ENCODE measurements at regions not wholly inside any gene's neighbourhood (a gene's known extent, or its start where the extent isn't known, plus 50 kb on each side); places are given as distances from the start of the nearest gene placed in this dataset.

DNA sequence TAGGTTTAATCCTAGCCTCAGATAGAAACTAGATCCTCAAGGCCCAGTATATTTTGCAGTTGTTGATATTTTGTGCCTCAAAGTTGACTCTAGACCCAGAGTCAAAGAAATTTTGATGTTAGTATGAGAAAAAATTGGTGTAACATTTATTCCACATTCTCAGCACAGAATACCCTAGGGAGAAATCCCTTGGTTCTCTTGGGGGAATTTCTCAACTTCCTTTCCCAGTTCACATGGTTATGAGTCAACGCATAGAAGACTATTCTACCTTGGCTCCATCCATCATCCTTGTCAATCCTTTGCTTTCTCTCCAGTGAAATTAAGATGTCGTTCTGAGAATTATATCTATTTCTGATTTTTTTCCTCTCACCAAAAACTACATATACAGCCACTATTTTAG lies 145.3 kb downstream of the POSTN start:
- Mint-ChIP-seq H3K27ac (no peak overlapping the region), H3K27me3 (no peaks in the 10 kb centered on the region), H3K4me1 (no peaks in the 10 kb centered on the region), H3K9me3 (ENCODE audit: low read depth) (peaks cover 8% of the 10 kb centered on the region), H3K4me3 (no peak overlapping the region), H3K36me3 (no peaks in the 10 kb centered on the region)
- CTCF ChIA-PET: no interaction called here
- DNase-seq (no peak), ATAC-seq (no peak)

DNA sequence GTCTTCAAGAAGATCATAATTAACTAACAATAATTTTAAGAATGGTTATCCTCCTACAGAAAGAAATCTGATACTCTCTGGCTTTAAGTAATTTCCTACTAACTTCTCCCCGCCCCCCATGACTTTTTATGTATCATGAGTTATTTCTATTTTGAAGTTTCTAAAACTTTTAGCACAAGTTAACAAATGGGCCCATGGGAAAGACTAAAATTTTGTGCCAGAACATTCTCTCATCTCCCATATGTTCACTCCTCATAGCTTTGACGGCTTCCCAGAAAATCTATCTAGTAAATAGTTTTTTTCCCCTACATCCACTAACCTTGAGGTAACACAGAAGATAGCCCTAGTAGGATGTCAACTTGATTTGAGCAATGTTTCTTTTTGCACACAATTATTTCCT lies 148.3 kb downstream of the POSTN start:
- Mint-ChIP-seq H3K9me3 (ENCODE audit: low read depth) (peaks cover 9% of the 10 kb centered on the region), H3K27ac (no peak overlapping the region), H3K4me1 (no peaks in the 10 kb centered on the region), H3K36me3 (no peaks in the 10 kb centered on the region), H3K27me3 (no peaks in the 10 kb centered on the region), H3K4me3 (no peak overlapping the region)
- CTCF ChIA-PET: no interaction called here
- DNase-seq (no peak), ATAC-seq (no peak)

DNA sequence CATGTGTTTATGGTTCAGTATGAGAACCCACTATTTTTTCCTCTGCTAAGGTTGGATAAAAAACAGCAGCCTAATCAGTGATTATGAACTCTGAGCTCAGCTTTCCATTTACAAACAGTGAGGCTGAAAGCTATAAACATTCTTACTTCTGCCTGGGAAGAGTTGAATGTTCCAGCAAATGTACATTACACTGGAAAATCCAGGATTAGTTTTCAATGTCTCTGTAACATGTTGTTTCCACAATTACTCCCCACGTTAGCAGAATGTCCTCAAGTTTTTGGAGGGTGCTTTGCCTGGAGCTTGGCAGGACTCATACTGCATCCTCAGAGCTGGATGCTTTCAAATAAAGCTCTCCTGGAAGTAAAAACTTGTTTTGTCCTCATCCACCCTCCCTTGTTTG lies 150.4 kb downstream of the POSTN start:
- H3K4me3 Mint-ChIP-seq: no peak overlapping the region
- no peak for ATAC-seq
- CTCF ChIA-PET: no interaction called here
- H3K27ac Mint-ChIP-seq: no peak overlapping the region
- DNase-seq: no peak
- H3K36me3 Mint-ChIP-seq: no peaks in the 10 kb centered on the region
- no peaks in the 10 kb centered on the region for H3K27me3 Mint-ChIP-seq
- H3K4me1 Mint-ChIP-seq: no peaks in the 10 kb centered on the region
- peaks cover 4% of the 10 kb centered on the region for H3K9me3 Mint-ChIP-seq (ENCODE audit: low read depth)

DNA sequence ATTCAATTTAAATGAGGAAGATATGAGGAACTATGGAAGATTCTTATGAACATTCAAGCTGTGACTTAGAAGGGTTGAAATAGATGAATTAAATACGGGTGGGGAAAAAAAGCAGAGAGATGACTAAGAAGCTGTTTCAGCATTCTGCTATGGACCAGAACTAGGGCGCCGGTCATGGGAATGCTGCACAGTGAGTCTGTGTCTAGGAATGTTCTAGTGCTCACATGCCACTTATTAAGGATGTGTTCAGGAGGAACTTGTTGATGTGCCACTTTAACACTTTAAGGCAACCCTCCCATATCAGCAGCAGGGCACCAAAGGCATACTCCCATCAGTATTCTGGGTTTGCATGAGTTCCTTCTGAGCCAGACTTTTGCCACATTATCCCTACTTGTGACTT lies 152.1 kb downstream of the POSTN start:
- H3K4me1 Mint-ChIP-seq: no peaks in the 10 kb centered on the region
- no peak for ATAC-seq
- CTCF ChIA-PET: no interaction called here
- H3K27me3 Mint-ChIP-seq: no peaks in the 10 kb centered on the region
- H3K36me3 Mint-ChIP-seq: no peaks in the 10 kb centered on the region
- peaks cover 1% of the 10 kb centered on the region for H3K9me3 Mint-ChIP-seq (ENCODE audit: low read depth)
- DNase-seq: no peak
- H3K27ac Mint-ChIP-seq: no peak overlapping the region
- H3K4me3 Mint-ChIP-seq: no peak overlapping the region

DNA sequence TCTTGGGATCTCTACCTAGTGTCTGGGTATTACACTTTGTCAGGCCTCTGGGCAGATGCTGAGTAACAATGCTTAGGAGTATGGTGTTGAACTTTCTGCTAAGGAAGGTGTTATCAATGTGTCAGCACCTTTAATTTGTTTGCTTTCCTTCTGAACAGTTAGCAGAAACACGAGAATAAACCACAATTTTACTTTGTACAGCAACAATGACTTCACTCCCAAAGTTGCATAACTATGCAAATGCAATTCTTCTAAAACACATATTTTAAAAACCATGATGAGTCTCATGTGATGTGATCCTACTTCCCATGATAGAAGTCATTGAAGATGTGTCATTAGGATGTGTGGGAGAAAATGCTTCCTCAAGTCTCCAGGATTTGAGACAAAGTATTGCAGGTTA lies 155.0 kb downstream of the POSTN start:
- Mint-ChIP-seq H3K36me3 (no peaks in the 10 kb centered on the region), H3K4me1 (no peaks in the 10 kb centered on the region), H3K4me3 (no peak overlapping the region), H3K9me3 (ENCODE audit: low read depth) (peaks cover 4% of the 10 kb centered on the region), H3K27ac (no peak overlapping the region), H3K27me3 (no peaks in the 10 kb centered on the region)
- DNase-seq (no peak), ATAC-seq (no peak)
- CTCF ChIA-PET: no interaction called here

DNA sequence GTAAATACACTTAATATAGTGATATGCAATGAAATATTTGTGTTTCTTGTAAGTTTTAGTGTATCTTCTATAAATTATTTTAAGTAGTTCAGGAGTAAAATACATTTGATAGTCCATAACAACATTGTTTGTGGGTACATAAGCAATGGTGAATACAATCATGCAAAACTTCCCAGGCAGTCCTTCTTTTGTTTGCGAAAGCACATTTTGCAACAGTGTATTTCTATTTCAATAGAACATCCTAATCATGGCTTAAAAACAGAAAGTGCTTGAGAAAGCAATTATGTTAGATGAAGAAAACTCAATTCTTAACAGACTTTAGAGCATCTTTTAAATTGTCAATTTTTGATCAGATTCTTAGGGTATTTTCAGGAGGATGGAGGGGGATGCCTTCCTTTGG lies 155.6 kb downstream of the POSTN start:
- ATAC-seq (no peak), DNase-seq (no peak)
- H3K27me3 Mint-ChIP-seq: no peaks in the 10 kb centered on the region
- H3K9me3 Mint-ChIP-seq (ENCODE audit: low read depth): peaks cover 4% of the 10 kb centered on the region
- no peak overlapping the region for H3K27ac Mint-ChIP-seq
- CTCF ChIA-PET: no interaction called here
- no peak overlapping the region for H3K4me3 Mint-ChIP-seq
- H3K4me1 Mint-ChIP-seq: no peaks in the 10 kb centered on the region
- no peaks in the 10 kb centered on the region for H3K36me3 Mint-ChIP-seq

DNA sequence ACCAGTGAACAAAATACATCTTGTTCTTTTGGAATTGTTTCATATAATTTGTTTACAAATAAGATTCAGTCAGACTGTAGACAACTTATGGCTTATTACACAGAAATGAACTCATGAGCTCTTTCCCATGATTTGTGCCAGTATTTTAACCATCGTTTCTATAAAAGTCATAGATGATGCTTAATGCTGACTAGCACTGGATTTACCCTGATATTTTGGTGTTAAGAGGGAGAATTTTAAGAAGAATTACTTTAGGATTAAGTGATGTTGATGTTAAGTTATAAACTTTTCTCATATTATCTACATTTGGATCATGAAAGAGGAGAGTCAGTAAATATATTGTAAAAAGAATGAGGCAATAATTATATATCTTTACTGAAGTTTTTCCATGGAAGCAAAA lies 162.7 kb downstream of the POSTN start:
- ATAC-seq: no peak
- Mint-ChIP-seq H3K27ac (no peak overlapping the region), H3K9me3 (ENCODE audit: low read depth) (peaks cover 7% of the 10 kb centered on the region), H3K4me1 (no peaks in the 10 kb centered on the region), H3K36me3 (no peaks in the 10 kb centered on the region), H3K27me3 (no peaks in the 10 kb centered on the region), H3K4me3 (no peak overlapping the region)
- CTCF ChIA-PET: no interaction called here
- DNase-seq: no peak

DNA sequence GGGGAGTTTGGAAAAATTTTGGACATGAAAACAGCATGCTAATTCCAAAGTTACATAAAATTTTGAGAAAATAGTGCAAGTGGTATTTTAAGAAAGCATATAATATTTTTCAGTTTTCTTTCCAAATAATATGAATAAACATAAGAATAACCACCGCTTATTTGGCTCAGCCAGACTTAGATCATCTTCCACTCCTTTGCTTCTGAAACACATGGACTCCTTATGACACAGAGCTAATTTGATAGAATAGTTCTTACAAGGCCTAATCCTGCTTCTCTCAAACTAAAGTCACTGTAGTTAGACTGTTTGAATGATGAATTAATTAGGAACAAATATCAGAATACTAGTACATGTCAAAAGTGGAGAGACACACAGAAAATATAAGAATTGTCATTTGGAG lies 165.5 kb downstream of the POSTN start:
- no peaks in the 10 kb centered on the region for H3K36me3 Mint-ChIP-seq
- DNase-seq (no peak), ATAC-seq (no peak)
- H3K9me3 Mint-ChIP-seq (ENCODE audit: low read depth): peaks cover 7% of the 10 kb centered on the region
- no peak overlapping the region for H3K27ac Mint-ChIP-seq
- H3K4me1 Mint-ChIP-seq: no peaks in the 10 kb centered on the region
- H3K27me3 Mint-ChIP-seq: no peaks in the 10 kb centered on the region
- H3K4me3 Mint-ChIP-seq: no peak overlapping the region
- CTCF ChIA-PET: no interaction called here

DNA sequence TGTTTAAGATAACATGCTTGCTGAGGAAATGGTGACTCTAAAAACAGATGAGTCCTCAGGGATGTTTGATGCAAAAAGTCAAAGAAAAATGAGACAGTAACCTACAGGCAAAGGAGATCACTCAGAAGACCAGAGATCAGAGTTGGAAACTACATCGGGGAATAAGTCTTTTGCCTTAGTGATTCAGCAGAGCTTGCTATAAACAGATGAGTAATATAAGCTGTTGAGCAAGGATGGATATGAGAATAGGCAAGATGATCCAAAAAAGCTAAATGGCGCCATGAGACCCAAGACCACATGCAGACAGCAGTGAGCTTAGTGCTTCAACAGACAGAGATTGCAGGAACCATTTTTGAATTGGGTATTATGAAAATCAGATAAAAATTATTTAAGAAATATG lies 168.6 kb downstream of the POSTN start:
- no peak overlapping the region for H3K27ac Mint-ChIP-seq
- H3K4me3 Mint-ChIP-seq: no peak overlapping the region
- H3K9me3 Mint-ChIP-seq (ENCODE audit: low read depth): peaks cover 8% of the 10 kb centered on the region
- no peaks in the 10 kb centered on the region for H3K36me3 Mint-ChIP-seq
- ATAC-seq: no peak
- CTCF ChIA-PET: no interaction called here
- no peak for DNase-seq
- no peaks in the 10 kb centered on the region for H3K27me3 Mint-ChIP-seq
- H3K4me1 Mint-ChIP-seq: no peaks in the 10 kb centered on the region

DNA sequence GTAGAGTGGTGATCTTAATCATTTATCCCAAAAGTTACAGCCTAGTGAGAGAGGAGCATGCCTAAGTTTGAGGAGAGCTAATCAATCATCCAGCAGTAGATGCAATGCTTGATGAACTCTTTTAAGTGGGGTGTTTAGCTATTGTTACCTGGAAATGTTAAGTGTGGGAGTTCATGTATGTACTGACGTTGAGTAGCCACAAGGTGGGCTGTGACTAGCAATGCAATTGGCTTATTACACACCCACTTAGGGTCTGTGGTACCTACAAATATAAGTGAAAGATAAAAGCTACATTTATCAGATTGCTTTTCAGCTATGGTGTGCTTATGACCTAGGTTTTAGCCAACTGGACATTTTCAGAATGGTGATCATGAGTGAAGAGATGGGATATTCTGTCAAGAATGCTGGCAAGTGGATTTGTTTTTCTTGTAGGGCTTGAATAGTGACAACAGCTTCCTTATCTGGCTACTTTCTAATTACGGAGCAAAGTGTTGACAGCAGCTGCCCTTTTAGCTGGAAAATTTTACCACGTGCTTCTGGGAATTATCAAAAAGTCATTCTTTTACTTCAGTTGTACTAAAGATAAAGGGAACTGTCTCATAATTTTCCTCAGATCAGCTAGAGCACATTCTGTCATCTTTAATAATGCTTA lies 170.6 kb downstream of the POSTN start:
- CTCF ChIA-PET: no interaction called here
- no peaks in the 10 kb centered on the region for H3K36me3 Mint-ChIP-seq
- H3K4me3 Mint-ChIP-seq: no peak overlapping the region
- no peaks in the 10 kb centered on the region for H3K4me1 Mint-ChIP-seq
- DNase-seq (no peak), ATAC-seq (no peak)
- no peaks in the 10 kb centered on the region for H3K27me3 Mint-ChIP-seq
- H3K9me3 Mint-ChIP-seq (ENCODE audit: low read depth): peaks cover 10% of the 10 kb centered on the region
- H3K27ac Mint-ChIP-seq: no peak overlapping the region

DNA sequence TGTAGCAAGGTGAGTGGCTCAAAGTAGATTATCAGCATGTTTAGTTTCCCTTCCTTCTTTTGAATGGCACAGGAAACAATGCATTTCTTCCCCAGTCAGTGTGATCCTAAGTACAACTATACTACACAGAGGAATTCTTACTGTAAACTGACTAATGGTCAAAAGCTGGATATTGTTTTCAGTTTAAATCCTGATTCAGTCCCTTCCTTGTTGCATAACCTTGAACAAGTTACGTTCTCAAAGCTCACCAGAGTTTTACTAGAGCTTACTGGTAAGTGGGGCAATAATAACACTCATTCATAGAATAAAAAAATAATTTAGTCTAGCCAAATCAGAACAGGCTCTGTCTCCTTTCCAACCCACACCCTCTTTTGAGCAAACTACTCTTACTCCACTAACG lies 180.1 kb downstream of the POSTN start:
- Mint-ChIP-seq H3K27me3 (no peaks in the 10 kb centered on the region), H3K27ac (no peak overlapping the region), H3K9me3 (ENCODE audit: low read depth) (peaks cover 2% of the 10 kb centered on the region), H3K4me3 (no peak overlapping the region), H3K36me3 (no peaks in the 10 kb centered on the region), H3K4me1 (no peaks in the 10 kb centered on the region)
- ATAC-seq (no peak), DNase-seq (no peak)
- CTCF ChIA-PET: no interaction called here

DNA sequence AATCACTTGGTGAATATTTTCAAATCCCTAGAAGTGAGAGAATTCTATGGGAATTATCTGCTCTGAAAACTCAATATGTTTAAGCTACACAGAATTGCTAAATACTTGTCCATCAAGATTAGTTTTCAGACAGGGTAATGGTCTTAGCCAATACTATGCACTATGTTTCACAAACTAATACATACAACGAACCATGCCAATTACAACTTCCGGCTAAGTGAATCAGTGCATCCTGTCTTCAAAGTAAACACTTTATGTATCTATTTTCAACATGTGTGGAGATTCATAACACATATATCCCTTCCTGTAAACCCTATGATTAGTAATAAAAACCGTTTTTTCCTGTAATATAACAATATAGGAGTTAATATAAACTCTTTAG lies 181.5 kb downstream of the POSTN start:
- CTCF ChIA-PET: no interaction called here
- no peak overlapping the region for H3K27ac Mint-ChIP-seq
- H3K36me3 Mint-ChIP-seq: no peaks in the 10 kb centered on the region

DNA sequence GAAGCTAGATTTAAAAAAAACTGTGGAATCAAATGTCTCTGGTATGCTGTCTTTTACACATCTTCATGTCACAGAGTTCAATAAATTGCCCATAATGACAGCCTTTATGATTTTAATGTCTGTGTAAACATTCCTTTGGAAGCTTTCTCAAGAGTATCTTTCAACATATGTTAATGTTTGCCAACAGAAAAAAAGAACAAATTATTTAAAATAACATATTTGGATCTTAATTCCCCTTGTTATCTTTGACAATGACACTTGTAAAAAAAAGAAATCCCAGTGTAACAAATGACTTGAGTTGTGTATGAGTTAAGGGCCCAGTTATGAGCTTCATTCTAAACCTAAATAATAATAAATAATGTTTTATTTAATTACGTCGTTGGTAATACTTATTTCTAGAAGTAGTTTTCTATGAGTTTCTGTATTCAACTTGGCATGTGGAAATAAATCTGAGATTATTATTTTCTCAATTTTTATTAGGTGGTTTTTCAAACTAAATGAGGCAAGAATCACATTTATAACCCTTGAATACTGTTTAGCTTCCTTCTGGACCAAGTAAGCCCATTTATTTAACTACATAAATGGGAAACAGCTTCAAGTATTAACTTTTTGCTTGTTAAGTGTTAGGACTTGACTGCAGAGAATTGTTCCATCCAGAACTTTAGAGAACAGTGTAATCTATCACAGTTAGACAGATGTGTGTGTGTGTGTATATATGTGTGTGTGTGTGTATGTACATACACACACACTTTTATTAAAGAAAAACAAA lies 182.1 kb downstream of the POSTN start:
- ATAC-seq (no peak), DNase-seq (no peak)
- Mint-ChIP-seq H3K27ac (no peak overlapping the region), H3K4me3 (no peak overlapping the region), H3K27me3 (no peaks in the 10 kb centered on the region), H3K36me3 (no peaks in the 10 kb centered on the region), H3K4me1 (no peaks in the 10 kb centered on the region), H3K9me3 (ENCODE audit: low read depth) (peaks cover 3% of the 10 kb centered on the region)
- CTCF ChIA-PET: no interaction called here

More for the DNA sequence above, 181.5 kb downstream of the POSTN start:
- ATAC-seq (no peak), DNase-seq (no peak)
- Mint-ChIP-seq H3K4me1 (no peaks in the 10 kb centered on the region), H3K9me3 (ENCODE audit: low read depth) (peaks cover 2% of the 10 kb centered on the region), H3K27me3 (no peaks in the 10 kb centered on the region), H3K4me3 (no peak overlapping the region)

DNA sequence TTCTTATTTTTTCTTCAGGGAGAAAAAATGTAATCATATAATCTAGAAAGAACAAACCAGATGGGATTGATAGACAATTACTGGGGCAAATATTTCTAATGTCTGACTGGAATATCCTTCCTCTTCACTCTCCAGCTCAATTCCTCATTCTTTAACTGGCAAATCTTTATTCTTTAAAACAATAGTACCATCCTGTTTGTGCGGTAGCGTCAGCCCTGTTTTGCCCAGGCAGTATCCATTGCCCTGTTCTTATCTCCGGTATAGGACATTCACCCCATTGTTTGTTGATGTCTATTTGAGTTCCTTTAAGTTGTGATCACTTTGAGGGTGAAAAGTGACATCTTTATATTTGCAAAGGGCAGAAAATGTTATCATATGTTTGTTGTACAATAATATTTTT lies 185.4 kb downstream of the POSTN start:
- Mint-ChIP-seq H3K9me3 (ENCODE audit: low read depth) (peaks cover 6% of the 10 kb centered on the region), H3K4me1 (no peaks in the 10 kb centered on the region), H3K27me3 (no peaks in the 10 kb centered on the region), H3K4me3 (no peak overlapping the region), H3K27ac (no peak overlapping the region), H3K36me3 (no peaks in the 10 kb centered on the region)
- DNase-seq (no peak), ATAC-seq (no peak)
- CTCF ChIA-PET: no interaction called here

Measured in activated CD8-positive, alpha-beta memory T cell treated with anti-CD3 and anti-CD28 coated beads, Interleukin-2, amount 10 ng/mL, durations not matched to agents 7 days and 5 days (primary cell).